ENCODE measurements at regions not wholly inside any gene's neighbourhood (a gene's known extent, or its start where the extent isn't known, plus 50 kb on each side); places are given as distances from the start of the nearest gene placed in this dataset.

GRCh38 chr12:111066744-111067437 lies 146.5 kb upstream of the MYL2 start:
- Histone ChIP-seq H3K27ac (ENCODE audit: low read length) (no peak overlapping the region), H3K4me1 (ENCODE audit: control insufficient read depth in 1 of 2, insufficient read depth in 2 of 2, low read length in 2 of 2) (no peaks in the 10 kb centered on the region), H3K27me3 (ENCODE audit: low read depth, low read length) (no peaks in the 10 kb centered on the region), H3K9me3 (ENCODE audit: control insufficient read depth in 1 of 2, low read length in 2 of 2) (no peaks in the 10 kb centered on the region), H3K36me3 (ENCODE audit: control insufficient read depth in 1 of 2, insufficient read depth in 2 of 2, low read length in 2 of 2) (no peaks in the 10 kb centered on the region), H3K4me3 (ENCODE audit: low read depth in 1 of 2, low read length in 2 of 2) (no peak overlapping the region)

- no peak overlapping the region for H3K27ac ChIP-seq (ENCODE audit: low read length)
- no peaks in the 10 kb centered on the region for H3K9me3 ChIP-seq (ENCODE audit: control insufficient read depth in 1 of 2, low read length in 2 of 2)
- H3K27me3 ChIP-seq (ENCODE audit: low read depth, low read length) = no peaks in the 10 kb centered on the region
- H3K4me1 ChIP-seq (ENCODE audit: control insufficient read depth in 1 of 2, insufficient read depth in 2 of 2, low read length in 2 of 2) = no peaks in the 10 kb centered on the region
- no peaks in the 10 kb centered on the region for H3K36me3 ChIP-seq (ENCODE audit: control insufficient read depth in 1 of 2, insufficient read depth in 2 of 2, low read length in 2 of 2)
- no peak overlapping the region for H3K4me3 ChIP-seq (ENCODE audit: low read depth in 1 of 2, low read length in 2 of 2)
Observed at GRCh38 chr12:111064982-111065381, 144.6 kb upstream of the MYL2 start.

DNA sequence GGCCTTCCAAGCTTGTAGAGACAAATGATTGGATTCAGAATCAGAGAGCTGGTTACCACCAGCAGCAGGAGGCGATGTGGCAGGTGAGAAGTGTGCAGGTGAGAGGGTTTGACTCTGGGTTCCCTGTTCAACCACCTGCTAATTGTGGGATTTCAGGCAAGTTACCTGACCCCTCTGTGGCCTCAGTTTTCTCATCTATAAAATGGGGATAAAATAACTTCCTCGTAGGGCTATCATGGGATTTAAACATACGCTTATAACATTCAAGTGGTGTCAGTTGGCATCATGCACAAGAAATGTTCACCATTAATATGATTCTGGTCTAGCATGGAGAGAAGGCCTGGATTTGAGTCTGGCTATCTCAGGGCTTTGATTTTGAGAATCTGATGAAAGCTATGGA lies 143.8 kb upstream of the MYL2 start:
- Histone ChIP-seq H3K36me3 (ENCODE audit: control insufficient read depth in 1 of 2, insufficient read depth in 2 of 2, low read length in 2 of 2) (no peaks in the 10 kb centered on the region), H3K4me1 (ENCODE audit: control insufficient read depth in 1 of 2, insufficient read depth in 2 of 2, low read length in 2 of 2) (no peaks in the 10 kb centered on the region), H3K27ac (ENCODE audit: low read length) (no peak overlapping the region), H3K9me3 (ENCODE audit: control insufficient read depth in 1 of 2, low read length in 2 of 2) (no peaks in the 10 kb centered on the region), H3K27me3 (ENCODE audit: low read depth, low read length) (no peaks in the 10 kb centered on the region), H3K4me3 (ENCODE audit: low read depth in 1 of 2, low read length in 2 of 2) (no peak overlapping the region)

GRCh38 chr12:111063295-111064026 lies 143.1 kb upstream of the MYL2 start:
- Histone ChIP-seq H3K4me1 (ENCODE audit: control insufficient read depth in 1 of 2, insufficient read depth in 2 of 2, low read length in 2 of 2) (no peaks in the 10 kb centered on the region), H3K9me3 (ENCODE audit: control insufficient read depth in 1 of 2, low read length in 2 of 2) (no peaks in the 10 kb centered on the region), H3K36me3 (ENCODE audit: control insufficient read depth in 1 of 2, insufficient read depth in 2 of 2, low read length in 2 of 2) (no peaks in the 10 kb centered on the region), H3K4me3 (ENCODE audit: low read depth in 1 of 2, low read length in 2 of 2) (no peak overlapping the region), H3K27me3 (ENCODE audit: low read depth, low read length) (no peaks in the 10 kb centered on the region), H3K27ac (ENCODE audit: low read length) (no peak overlapping the region)

DNA sequence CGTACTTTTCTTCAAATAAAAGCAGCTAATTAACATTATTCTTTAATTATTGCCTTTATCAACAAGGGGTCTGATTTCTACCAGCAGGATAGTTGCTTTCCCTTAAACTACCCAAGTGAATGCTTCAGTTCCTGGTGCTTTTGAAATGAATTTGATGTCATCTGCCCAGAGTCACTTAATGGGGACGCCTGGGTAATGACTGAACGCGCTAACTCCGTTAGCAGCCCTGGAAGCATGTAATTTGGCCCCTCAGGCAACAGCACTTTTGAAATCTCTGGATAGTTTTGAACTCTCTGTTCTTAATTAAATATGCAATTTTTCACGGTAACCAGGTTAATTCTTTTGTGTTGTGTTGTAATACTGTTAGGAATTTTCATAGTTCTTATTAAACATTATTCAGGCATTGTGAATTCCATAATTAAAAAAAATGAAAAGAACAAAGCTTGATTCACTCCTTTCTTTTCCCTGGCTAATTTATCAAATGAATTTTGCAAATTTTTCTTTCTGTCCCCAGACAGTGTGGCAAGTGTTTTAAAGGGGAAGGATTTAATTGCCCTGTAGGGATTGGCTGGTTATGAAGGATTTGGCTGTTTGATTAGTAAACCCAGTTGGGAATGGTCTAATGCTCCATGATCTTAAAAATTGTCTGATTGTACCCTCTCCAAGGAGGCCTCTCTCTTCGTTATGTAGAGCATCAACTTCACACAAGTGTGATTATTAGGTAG lies 137.5 kb upstream of the MYL2 start:
- no peaks in the 10 kb centered on the region for H3K27me3 ChIP-seq (ENCODE audit: low read depth, low read length)
- H3K4me3 ChIP-seq (ENCODE audit: low read depth in 1 of 2, low read length in 2 of 2) = no peak overlapping the region
- H3K36me3 ChIP-seq (ENCODE audit: control insufficient read depth in 1 of 2, insufficient read depth in 2 of 2, low read length in 2 of 2) = no peaks in the 10 kb centered on the region
- H3K9me3 ChIP-seq (ENCODE audit: control insufficient read depth in 1 of 2, low read length in 2 of 2) = peaks cover 0 to 4% of the 10 kb centered on the region in 2 donors
- no peak overlapping the region for H3K27ac ChIP-seq (ENCODE audit: low read length)
- no peaks in the 10 kb centered on the region for H3K4me1 ChIP-seq (ENCODE audit: control insufficient read depth in 1 of 2, insufficient read depth in 2 of 2, low read length in 2 of 2)

- H3K4me3 ChIP-seq (ENCODE audit: low read depth in 1 of 2, low read length in 2 of 2) = no peak overlapping the region
- no peak overlapping the region for H3K27ac ChIP-seq (ENCODE audit: low read length)
- H3K27me3 ChIP-seq (ENCODE audit: low read depth, low read length) = no peaks in the 10 kb centered on the region
- H3K4me1 ChIP-seq (ENCODE audit: control insufficient read depth in 1 of 2, insufficient read depth in 2 of 2, low read length in 2 of 2) = no peaks in the 10 kb centered on the region
- no peaks in the 10 kb centered on the region for H3K36me3 ChIP-seq (ENCODE audit: control insufficient read depth in 1 of 2, insufficient read depth in 2 of 2, low read length in 2 of 2)
- H3K9me3 ChIP-seq (ENCODE audit: control insufficient read depth in 1 of 2, low read length in 2 of 2) = peaks cover 0 to 9% of the 10 kb centered on the region in 2 donors
Observed at GRCh38 chr12:111056618-111057521, 136.5 kb upstream of the MYL2 start.

DNA sequence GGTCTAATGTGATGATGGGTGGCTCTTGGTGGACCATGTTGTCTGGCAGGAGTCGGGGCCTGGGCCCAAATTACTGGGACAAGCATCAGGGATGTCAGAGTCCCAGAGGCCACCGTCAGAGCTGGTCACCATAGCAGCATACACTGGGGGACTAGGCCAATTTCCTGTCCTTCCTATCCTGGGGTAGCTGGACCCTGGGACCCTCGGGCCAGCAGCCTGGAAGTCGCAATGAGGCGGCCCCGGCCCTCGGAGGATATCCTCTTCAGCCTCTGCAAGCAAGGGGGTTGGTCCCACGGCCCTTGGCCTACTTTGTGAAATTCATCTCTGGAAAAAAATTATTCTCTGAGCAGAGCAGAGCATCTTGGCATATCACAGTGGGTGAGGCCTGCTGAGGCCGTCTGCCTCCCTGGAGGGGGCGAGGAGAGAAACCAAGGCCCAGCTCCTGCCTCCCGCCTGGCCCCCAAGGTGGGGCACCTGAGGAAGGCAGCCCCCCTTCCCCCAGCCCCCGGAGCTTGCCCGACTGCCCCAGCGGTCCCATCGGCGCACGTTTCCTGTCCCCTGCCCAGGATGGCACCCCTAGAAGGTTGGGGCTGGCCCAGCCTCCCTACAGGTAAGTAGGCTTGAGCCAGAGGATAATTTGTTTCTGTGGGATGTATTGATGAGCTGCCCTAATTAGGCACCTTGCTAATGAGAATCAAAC lies 135.0 kb upstream of the MYL2 start:
- H3K36me3 ChIP-seq (ENCODE audit: control insufficient read depth in 1 of 2, insufficient read depth in 2 of 2, low read length in 2 of 2) = no peaks in the 10 kb centered on the region
- H3K9me3 ChIP-seq (ENCODE audit: control insufficient read depth in 1 of 2, low read length in 2 of 2) = peaks cover 0 to 15% of the 10 kb centered on the region in 2 donors
- no peak overlapping the region for H3K4me3 ChIP-seq (ENCODE audit: low read depth in 1 of 2, low read length in 2 of 2)
- H3K27ac ChIP-seq (ENCODE audit: low read length) = no peak overlapping the region
- no peaks in the 10 kb centered on the region for H3K4me1 ChIP-seq (ENCODE audit: control insufficient read depth in 1 of 2, insufficient read depth in 2 of 2, low read length in 2 of 2)
- H3K27me3 ChIP-seq (ENCODE audit: low read depth, low read length) = no peaks in the 10 kb centered on the region

- peaks cover 0 to 11% of the 10 kb centered on the region in 2 donors for H3K9me3 ChIP-seq (ENCODE audit: control insufficient read depth in 1 of 2, low read length in 2 of 2)
- H3K36me3 ChIP-seq (ENCODE audit: control insufficient read depth in 1 of 2, insufficient read depth in 2 of 2, low read length in 2 of 2) = no peaks in the 10 kb centered on the region
- no peaks in the 10 kb centered on the region for H3K4me1 ChIP-seq (ENCODE audit: control insufficient read depth in 1 of 2, insufficient read depth in 2 of 2, low read length in 2 of 2)
- H3K27ac ChIP-seq (ENCODE audit: low read length) = no peak overlapping the region
- H3K27me3 ChIP-seq (ENCODE audit: low read depth, low read length) = no peaks in the 10 kb centered on the region
- no peak overlapping the region for H3K4me3 ChIP-seq (ENCODE audit: low read depth in 1 of 2, low read length in 2 of 2)
Observed at GRCh38 chr12:111048991-111049390, 128.6 kb upstream of the MYL2 start.

DNA sequence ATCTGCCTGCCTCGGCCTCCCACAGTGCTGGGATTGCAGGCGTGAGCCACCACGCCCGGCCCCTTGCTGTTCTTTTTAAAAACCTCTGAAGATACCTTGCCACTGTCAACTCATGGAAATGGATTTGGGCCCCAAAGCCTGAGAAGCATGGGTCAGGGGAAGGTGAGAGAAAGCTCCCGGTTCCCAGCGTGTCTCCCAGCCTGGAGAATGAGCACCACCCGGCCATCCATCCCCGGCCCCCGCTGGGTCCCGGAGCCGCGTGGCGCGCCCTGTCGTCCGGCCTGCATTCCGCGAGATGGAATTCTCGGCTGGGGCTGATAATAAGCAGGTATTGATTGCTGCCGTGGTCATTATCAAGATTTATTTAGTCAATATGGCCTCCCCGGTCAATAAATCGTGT lies 126.5 kb upstream of the MYL2 start:
- Histone ChIP-seq H3K4me1 (ENCODE audit: control insufficient read depth in 1 of 2, insufficient read depth in 2 of 2, low read length in 2 of 2) (no peaks in the 10 kb centered on the region), H3K9me3 (ENCODE audit: control insufficient read depth in 1 of 2, low read length in 2 of 2) (peaks cover 0 to 7% of the 10 kb centered on the region in 2 donors), H3K4me3 (ENCODE audit: low read depth in 1 of 2, low read length in 2 of 2) (no peak overlapping the region)

DNA sequence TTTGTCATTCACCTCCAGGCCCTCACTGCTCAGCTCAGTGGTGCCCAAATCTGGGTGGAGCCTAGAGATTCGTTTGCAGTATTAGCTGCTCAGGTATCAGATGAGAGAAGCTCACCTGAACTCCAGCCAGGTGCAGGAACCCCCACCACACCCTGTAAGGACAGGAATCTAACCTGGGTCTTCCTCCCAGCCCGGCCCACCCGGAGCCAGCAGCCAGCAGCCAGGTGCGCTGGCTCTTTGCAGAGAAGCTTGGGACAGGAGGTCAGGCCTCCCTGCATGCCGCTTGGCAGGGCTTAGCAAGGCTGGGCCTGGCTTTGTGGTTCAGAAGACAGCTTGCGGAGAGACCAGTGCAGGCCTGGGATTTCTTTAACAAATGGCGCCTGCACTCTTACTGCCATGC lies 125.6 kb upstream of the MYL2 start:
- no peaks in the 10 kb centered on the region for H3K9me3 ChIP-seq (ENCODE audit: control insufficient read depth in 1 of 2, low read length in 2 of 2)
- no peak overlapping the region for H3K4me3 ChIP-seq (ENCODE audit: low read depth in 1 of 2, low read length in 2 of 2)
- no peaks in the 10 kb centered on the region for H3K27me3 ChIP-seq (ENCODE audit: low read depth, low read length)
- no peaks in the 10 kb centered on the region for H3K4me1 ChIP-seq (ENCODE audit: control insufficient read depth in 1 of 2, insufficient read depth in 2 of 2, low read length in 2 of 2)
- no peaks in the 10 kb centered on the region for H3K36me3 ChIP-seq (ENCODE audit: control insufficient read depth in 1 of 2, insufficient read depth in 2 of 2, low read length in 2 of 2)
- no peak overlapping the region for H3K27ac ChIP-seq (ENCODE audit: low read length)

More for the DNA sequence above, 126.5 kb upstream of the MYL2 start:
- no peaks in the 10 kb centered on the region for H3K27me3 ChIP-seq (ENCODE audit: low read depth, low read length)
- no peak overlapping the region for H3K27ac ChIP-seq (ENCODE audit: low read length)
- no peaks in the 10 kb centered on the region for H3K36me3 ChIP-seq (ENCODE audit: control insufficient read depth in 1 of 2, insufficient read depth in 2 of 2, low read length in 2 of 2)

Measured in muscle layer of duodenum (tissue), 2 donors.